Neural cell (in vitro differentiated cells): ENCODE measurements at regions not wholly inside any gene's neighbourhood (a gene's known extent, or its start where the extent isn't known, plus 50 kb on each side); places are given as distances from the start of the nearest gene placed in this dataset.

Experiments
- EP300 ChIP-seq: fragments of 450-650 bp; conservative IDR thresholded peaks from 2 replicates; pipeline ENCODE4 v1.6.1; 2014; ENCODE audit warnings: antibody characterized with exemption, mild to moderate bottlenecking, moderate library complexity; ENCODE audit not compliant: poor library complexity, severe bottlenecking
- EZH2 ChIP-seq: fragments of 200-600, 300-800 bp; shearing (Covaris generic), sonication (generic); IDR thresholded peaks from 2 replicates; pipeline ENCODE4 v1.6.1; 2014; ENCODE audit warnings: antibody characterized with exemption, low read length, borderline replicate concordance, mild to moderate bottlenecking; ENCODE audit not compliant: insufficient read depth, poor library complexity, severe bottlenecking
- POLR2AphosphoS5 ChIP-seq: IDR thresholded peaks from 2 replicates; pipeline ENCODE4 v1.6.1; 2012
- TAF1 ChIP-seq: IDR thresholded peaks from 2 replicates; pipeline ENCODE4 v1.6.1; 2012; ENCODE audit warnings: low read depth
- TF ChIP-seq, protein P1 (sequence below): fragments of 450-650 bp; IDR thresholded peaks from 2 replicates; pipeline ENCODE4 v1.5.1; 2014; ENCODE audit warnings: antibody characterized with exemption, mild to moderate bottlenecking, moderate library complexity; ENCODE audit not compliant: poor library complexity, severe bottlenecking

- no peak for TF ChIP-seq EP300
- TF ChIP-seq, protein P1, sequence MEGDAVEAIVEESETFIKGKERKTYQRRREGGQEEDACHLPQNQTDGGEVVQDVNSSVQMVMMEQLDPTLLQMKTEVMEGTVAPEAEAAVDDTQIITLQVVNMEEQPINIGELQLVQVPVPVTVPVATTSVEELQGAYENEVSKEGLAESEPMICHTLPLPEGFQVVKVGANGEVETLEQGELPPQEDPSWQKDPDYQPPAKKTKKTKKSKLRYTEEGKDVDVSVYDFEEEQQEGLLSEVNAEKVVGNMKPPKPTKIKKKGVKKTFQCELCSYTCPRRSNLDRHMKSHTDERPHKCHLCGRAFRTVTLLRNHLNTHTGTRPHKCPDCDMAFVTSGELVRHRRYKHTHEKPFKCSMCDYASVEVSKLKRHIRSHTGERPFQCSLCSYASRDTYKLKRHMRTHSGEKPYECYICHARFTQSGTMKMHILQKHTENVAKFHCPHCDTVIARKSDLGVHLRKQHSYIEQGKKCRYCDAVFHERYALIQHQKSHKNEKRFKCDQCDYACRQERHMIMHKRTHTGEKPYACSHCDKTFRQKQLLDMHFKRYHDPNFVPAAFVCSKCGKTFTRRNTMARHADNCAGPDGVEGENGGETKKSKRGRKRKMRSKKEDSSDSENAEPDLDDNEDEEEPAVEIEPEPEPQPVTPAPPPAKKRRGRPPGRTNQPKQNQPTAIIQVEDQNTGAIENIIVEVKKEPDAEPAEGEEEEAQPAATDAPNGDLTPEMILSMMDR = no peak
- TF ChIP-seq TAF1 = no peak
- TF ChIP-seq POLR2AphosphoS5 = no peak
- no peak for TF ChIP-seq EZH2
Measured at GRCh38 chr10:105700218-105700617, 1059.1 kb downstream of the SORCS3 start.
